ENCODE measurements at regions not wholly inside any gene's neighbourhood (a gene's known extent, or its start where the extent isn't known, plus 50 kb on each side); places are given as distances from the start of the nearest gene placed in this dataset.
"Not testable (repeated sequence)": the region's sequence is repeated elsewhere in the genome, so short reads cannot be mapped to it uniquely, and the experiment has no call there.

GRCh38 chr15:55074431-55074830, 122.3 kb downstream of the RSL24D1 start:
- DNase-seq (no peak), ATAC-seq (no peak)
- Histone ChIP-seq H3K27ac (no peak overlapping the region), H3K27me3 (ENCODE audit: insufficient read depth in 3 of 3, low read length in 2 of 3) (no peaks in the 10 kb centered on the region), H3K36me3 (ENCODE audit: insufficient read depth in 1 of 2, low read depth in 1 of 2) (no peaks in the 10 kb centered on the region), H3K4me3 (no peak overlapping the region), H3K9me3 (no peaks in the 10 kb centered on the region), H3K4me1 (no peaks in the 10 kb centered on the region)
- TF ChIP-seq CTCF (IDR thresholded peaks at IDR 0.05) = no peak
- 83 to 91% (median 85%) methylated on average over 6 of the region's 6 CpGs for WGBS, 3 donors
- intact Hi-C loops (cut with DNase I) = no loop called here

- H3K27ac ChIP-seq; ATAC-seq; H3K4me1 ChIP-seq; H3K36me3 ChIP-seq (ENCODE audit: insufficient read depth in 1 of 2, low read depth in 1 of 2); H3K4me3 ChIP-seq; DNase-seq; H3K27me3 ChIP-seq (ENCODE audit: insufficient read depth in 3 of 3, low read length in 2 of 3); intact Hi-C loops (cut with DNase I); H3K9me3 ChIP-seq: not testable (repeated sequence)
- 90 to 96% (median 95%) methylated on average over 17 to 19 of the region's 20 CpGs for WGBS, 3 donors
Measured at GRCh38 chr15:55063970-55064369, 132.8 kb downstream of the RSL24D1 start.

DNA sequence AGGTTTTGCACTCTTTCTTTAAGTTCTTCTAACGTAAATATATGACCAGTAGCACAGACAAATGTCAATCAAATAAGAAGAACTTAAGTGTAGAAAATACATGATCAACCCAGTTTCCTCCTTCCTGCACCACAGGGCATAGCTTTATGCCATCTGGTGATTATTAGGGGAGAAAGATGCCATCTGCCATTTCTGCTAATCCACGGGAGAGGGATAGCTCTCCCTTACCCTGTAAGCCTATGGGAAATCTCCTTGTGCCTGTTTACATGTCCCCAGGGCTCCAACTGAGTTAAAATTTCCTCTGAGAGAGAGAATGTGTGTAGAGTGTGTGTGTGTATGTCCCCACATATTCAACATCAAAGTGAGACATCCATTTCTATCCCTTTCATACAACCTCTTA, 135.9 kb downstream of the RSL24D1 start:
- intact Hi-C loops (cut with DNase I) = no loop called here
- Histone ChIP-seq H3K9me3 (no peaks in the 10 kb centered on the region), H3K4me1 (no peaks in the 10 kb centered on the region), H3K4me3 (no peak overlapping the region), H3K36me3 (ENCODE audit: insufficient read depth in 1 of 2, low read depth in 1 of 2) (no peaks in the 10 kb centered on the region), H3K27me3 (ENCODE audit: insufficient read depth in 3 of 3, low read length in 2 of 3) (no peaks in the 10 kb centered on the region), H3K27ac (no peak overlapping the region)
- 63 to 82% (median 67%) methylated on average over 2 of the region's 2 CpGs for WGBS, 3 donors
- ATAC-seq (no peak), DNase-seq (no peak)
- no peak for TF ChIP-seq CTCF (IDR thresholded peaks at IDR 0.05)

DNA sequence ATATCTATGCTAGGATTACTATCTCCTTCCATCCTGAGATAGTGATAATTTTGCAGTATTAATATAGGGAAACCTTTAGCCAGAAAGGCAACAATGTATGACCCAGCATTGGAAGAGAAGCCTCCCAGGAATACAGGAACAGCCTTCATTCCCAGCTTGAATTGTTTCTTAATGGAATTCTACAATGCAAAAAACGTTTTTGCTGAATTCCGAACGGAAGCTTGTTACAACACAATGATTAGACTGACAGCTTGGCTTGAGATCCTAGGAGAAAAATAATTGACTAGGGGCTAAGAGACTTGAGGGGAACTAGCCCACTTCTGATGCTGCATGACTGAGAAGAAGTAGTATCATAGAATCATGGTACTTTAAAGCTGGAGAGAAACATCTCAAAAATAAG, 140.2 kb downstream of the RSL24D1 start:
- Histone ChIP-seq H3K36me3 (ENCODE audit: insufficient read depth in 1 of 2, low read depth in 1 of 2) (no peaks in the 10 kb centered on the region), H3K4me3 (no peak overlapping the region), H3K27ac (no peak overlapping the region), H3K4me1 (no peaks in the 10 kb centered on the region), H3K9me3 (no peaks in the 10 kb centered on the region), H3K27me3 (ENCODE audit: insufficient read depth in 3 of 3, low read length in 2 of 3) (no peaks in the 10 kb centered on the region)
- no peak for TF ChIP-seq CTCF (IDR thresholded peaks at IDR 0.05)
- WGBS, 3 donors = 57 to 67% (median 57%) methylated on average over 3 of the region's 3 CpGs
- DNase-seq (no peak), ATAC-seq (no peak)
- intact Hi-C loops (cut with DNase I) = no loop called here

DNA sequence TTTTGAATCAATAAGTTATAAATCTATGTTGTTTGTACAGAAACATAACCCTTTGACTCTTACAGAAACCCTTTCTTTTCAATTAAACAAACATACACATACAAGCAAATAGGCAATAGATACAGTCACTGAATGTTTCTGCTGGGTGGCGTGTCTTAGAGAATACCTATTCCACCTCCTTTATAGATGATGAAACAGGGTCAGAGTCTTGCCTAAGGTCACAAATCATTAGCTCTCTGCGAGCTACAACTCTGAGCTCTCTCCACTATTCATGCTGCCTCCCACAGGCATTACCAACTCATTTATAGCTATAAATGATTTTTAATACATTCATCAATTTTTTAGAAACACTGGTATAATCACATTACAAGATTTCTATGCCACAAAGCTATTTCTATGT, 152.6 kb downstream of the RSL24D1 start:
- no peaks in the 10 kb centered on the region for H3K36me3 ChIP-seq (ENCODE audit: insufficient read depth in 1 of 2, low read depth in 1 of 2)
- intact Hi-C loops (cut with DNase I) = no loop called here
- no peak for ATAC-seq
- H3K4me1 ChIP-seq = no peaks in the 10 kb centered on the region
- H3K27ac ChIP-seq = no peak overlapping the region
- 69 to 78% (median 72%) methylated on average over 2 of the region's 2 CpGs for WGBS, 3 donors
- H3K4me3 ChIP-seq = no peak overlapping the region
- DNase-seq = no peak
- no peaks in the 10 kb centered on the region for H3K9me3 ChIP-seq
- no peaks in the 10 kb centered on the region for H3K27me3 ChIP-seq (ENCODE audit: insufficient read depth in 3 of 3, low read length in 2 of 3)
- no peak for TF ChIP-seq CTCF (IDR thresholded peaks at IDR 0.05)
